Aorta (tissue), 5 donors: ENCODE measurements at regions not wholly inside any gene's neighbourhood (a gene's known extent, or its start where the extent isn't known, plus 50 kb on each side); places are given as distances from the start of the nearest gene placed in this dataset.

Source experiments
- ATAC-seq: fragments of 200-7000 bp; cut with Tn5 transposase; one replicate; pipeline ENCODE4 v1.9.1; 2022; ENCODE audit warnings: moderate library complexity; ENCODE audit not compliant: low FRiP score
- DNase-seq, 2 donors: peaks; one replicate each; pipeline ENCODE4 v3.0.0-alpha.2; 2020
- H3K27ac ChIP-seq, 2 donors: one replicate each; pipeline ENCODE4 v1.5.1; 2013; ENCODE audit warnings: low read length in 2 of 2, mild to moderate bottlenecking in 2 of 2, moderate library complexity in 2 of 2, control low read depth in 1 of 2, inconsistent platforms in 1 of 2, low read depth in 1 of 2
- H3K27me3 ChIP-seq, 2 donors: one replicate each; pipeline ENCODE4 v1.6.1; 2013; ENCODE audit warnings: control low read depth in 1 of 2, low read length in 1 of 2, mild to moderate bottlenecking in 1 of 2, moderate library complexity in 1 of 2; ENCODE audit not compliant: insufficient read depth in 2 of 2, control insufficient read depth in 1 of 2
- H3K36me3 ChIP-seq, 2 donors: one replicate each; pipeline ENCODE4 v1.6.1; 2013; ENCODE audit warnings: control low read depth in 1 of 2, low read length in 1 of 2, mild to moderate bottlenecking in 1 of 2; ENCODE audit not compliant: insufficient read depth in 2 of 2, control insufficient read depth in 1 of 2
- H3K4me1 ChIP-seq, 2 donors: one replicate each; pipeline ENCODE4 v1.6.1; 2013; ENCODE audit warnings: low read length in 2 of 2, control low read depth in 1 of 2, mild to moderate bottlenecking in 1 of 2, moderate library complexity in 1 of 2; ENCODE audit not compliant: insufficient read depth in 2 of 2, control insufficient read depth in 1 of 2
- H3K4me3 ChIP-seq, 2 donors: one replicate each; pipeline ENCODE4 v1.5.1; 2013; ENCODE audit warnings: low read length in 2 of 2, control low read depth in 1 of 2, mild to moderate bottlenecking in 1 of 2
- H3K9me3 ChIP-seq: one replicate; pipeline ENCODE4 v1.6.1; 2013; ENCODE audit warnings: mild to moderate bottlenecking, low read length; ENCODE audit not compliant: control insufficient read depth
- WGBS, 2 donors: extraction: QIAGEN DNeasy Blood & Tissue Kit; methylation state at CpG; one replicate each; pipeline ENCODE4 v1.1.7; 2013; 5-methylcytosine and 5-hydroxymethylcytosine counted together
- intact Hi-C, 2 donors: fragments of 100-400 bp; cut with DNase I; formaldehyde crosslinking; loops; one replicate each; pipeline versions ENCODE4 v1.14.2 to v1.15.0; 2022
- donor health status: healthy with polysubstance abuse.
- donor health status: Bipolar disorder and iron deficiency.
- donor health status: DM: no; HTN: no; CAD: no.
- donor health status: DM: no; HTN: no; CAD: no.
- donor health status: DM: yes; HTN: yes; CAD: no.

GRCh38 chr4:108320061-108320460 is 151.3 kb upstream of the LEF1 start:
- no peak for ATAC-seq
- no peak overlapping the region for H3K4me3 ChIP-seq
- 0 to 1% methylated on average over 1 of the region's 1 CpG for WGBS, 2 donors
- H3K36me3 ChIP-seq = no peaks in the 10 kb centered on the region
- H3K9me3 ChIP-seq = no peaks in the 10 kb centered on the region
- H3K4me1 ChIP-seq = no peaks in the 10 kb centered on the region
- no peaks in the 10 kb centered on the region for H3K27me3 ChIP-seq
- no peak overlapping the region for H3K27ac ChIP-seq
- intact Hi-C loops = no loop called here
- no peak for DNase-seq

- H3K9me3 ChIP-seq = no peaks in the 10 kb centered on the region
- 90 to 94% methylated on average over 1 of the region's 1 CpG for WGBS, 2 donors
Measured at GRCh38 chr4:108317377-108317776, 148.6 kb upstream of the LEF1 start.

GRCh38 chr4:108315694-108316093 is 147.0 kb upstream of the LEF1 start:
- WGBS, 2 donors = 74 to 79% methylated on average over 3 of the region's 3 CpGs
- no peak for DNase-seq
- H3K27ac ChIP-seq = no peak overlapping the region

More at GRCh38 chr4:108317377-108317776, 148.6 kb upstream of the LEF1 start:
- no peak overlapping the region for H3K27ac ChIP-seq
- no peak overlapping the region for H3K4me3 ChIP-seq
- no peak for ATAC-seq
- H3K4me1 ChIP-seq = no peaks in the 10 kb centered on the region
- intact Hi-C loops = no loop called here
- no peaks in the 10 kb centered on the region for H3K36me3 ChIP-seq
- H3K27me3 ChIP-seq = no peaks in the 10 kb centered on the region
- DNase-seq = no peak

GRCh38 chr4:108314900-108315589 is 146.3 kb upstream of the LEF1 start:
- no peak for DNase-seq
- Histone ChIP-seq H3K27me3 (no peaks in the 10 kb centered on the region), H3K36me3 (no peaks in the 10 kb centered on the region), H3K4me3 (no peak overlapping the region), H3K9me3 (no peaks in the 10 kb centered on the region), H3K27ac (no peak overlapping the region), H3K4me1 (no peaks in the 10 kb centered on the region)
- intact Hi-C loops = no loop called here
- 71 to 76% methylated on average over 8 of the region's 8 CpGs for WGBS, 2 donors
- no peak for ATAC-seq

More at GRCh38 chr4:108315694-108316093, 147.0 kb upstream of the LEF1 start:
- no peak for ATAC-seq
- H3K36me3 ChIP-seq = no peaks in the 10 kb centered on the region
- no peak overlapping the region for H3K4me3 ChIP-seq
- intact Hi-C loops = no loop called here
- H3K9me3 ChIP-seq = no peaks in the 10 kb centered on the region
- no peaks in the 10 kb centered on the region for H3K4me1 ChIP-seq
- H3K27me3 ChIP-seq = no peaks in the 10 kb centered on the region

GRCh38 chr4:108313546-108314339 is 145.0 kb upstream of the LEF1 start:
- no peaks in the 10 kb centered on the region for H3K36me3 ChIP-seq
- peaks cover 0 to 1% of the 10 kb centered on the region in 2 donors for H3K27me3 ChIP-seq
- ATAC-seq = no peak
- H3K9me3 ChIP-seq = no peaks in the 10 kb centered on the region
- no peak for DNase-seq
- no peak overlapping the region for H3K27ac ChIP-seq
- no peak overlapping the region for H3K4me3 ChIP-seq
- intact Hi-C loops = no loop called here
- WGBS, 2 donors = 72 to 77% methylated on average over 5 of the region's 5 CpGs
- no peaks in the 10 kb centered on the region for H3K4me1 ChIP-seq

- WGBS, 2 donors = 65 to 79% methylated on average over 1 of the region's 1 CpG
- no peak for ATAC-seq
- no peak for DNase-seq
Measured at GRCh38 chr4:108311313-108311712, 142.6 kb upstream of the LEF1 start.

GRCh38 chr4:108303488-108304177 is 134.9 kb upstream of the LEF1 start:
- Histone ChIP-seq H3K9me3 (no peaks in the 10 kb centered on the region), H3K27ac (no peak overlapping the region), H3K36me3 (no peaks in the 10 kb centered on the region), H3K27me3 (no peaks in the 10 kb centered on the region), H3K4me1 (no peaks in the 10 kb centered on the region), H3K4me3 (no peak overlapping the region)
- no peak for ATAC-seq
- WGBS, 2 donors = 58 to 61% methylated on average over 5 of the region's 5 CpGs
- no peak for DNase-seq
- intact Hi-C loops = no loop called here

More at GRCh38 chr4:108311313-108311712, 142.6 kb upstream of the LEF1 start:
- no peak overlapping the region for H3K27ac ChIP-seq
- peaks cover 0 to 1% of the 10 kb centered on the region in 2 donors for H3K27me3 ChIP-seq
- no peaks in the 10 kb centered on the region for H3K9me3 ChIP-seq
- H3K4me1 ChIP-seq = no peaks in the 10 kb centered on the region
- no peaks in the 10 kb centered on the region for H3K36me3 ChIP-seq
- intact Hi-C loops = no loop called here
- H3K4me3 ChIP-seq = no peak overlapping the region

GRCh38 chr4:108301545-108302251 is 133.0 kb upstream of the LEF1 start:
- WGBS, 2 donors = 33 to 52% methylated on average over 1 of the region's 1 CpG
- ATAC-seq (no peak), DNase-seq (no peak)
- H3K9me3 ChIP-seq = no peaks in the 10 kb centered on the region
- no peak overlapping the region for H3K27ac ChIP-seq
- H3K4me3 ChIP-seq = no peak overlapping the region
- intact Hi-C loops = no loop called here
- H3K4me1 ChIP-seq = no peaks in the 10 kb centered on the region
- H3K27me3 ChIP-seq = no peaks in the 10 kb centered on the region
- no peaks in the 10 kb centered on the region for H3K36me3 ChIP-seq
